ENCODE measurements at regions not wholly inside any gene's neighbourhood (a gene's known extent, or its start where the extent isn't known, plus 50 kb on each side); places are given as distances from the start of the nearest gene placed in this dataset.

- TF ChIP-seq ARID4B (CRISPR knock-in tag; IDR thresholded peaks at IDR 0.05; ENCODE audit: borderline replicate concordance), result no peak
- TF ChIP-seq NFYB (CRISPR knock-in tag; conservative IDR thresholded peaks at IDR 0.05; ENCODE audit: low read depth), result no peak
These were observed 609.8 kb upstream of the GALNTL6 start (continued) for GRCh38 chr4:171203425-171203824.

- H3K4me3 Mint-ChIP-seq, result no peak overlapping the region
- no peaks in the 10 kb centered on the region for H3K9me3 Mint-ChIP-seq
- no peaks in the 10 kb centered on the region for H3K27me3 Mint-ChIP-seq (ENCODE audit: low read depth)
- DNase-seq (ENCODE audit: low spot score) (no peak), ATAC-seq (no peak)
- no peaks in the 10 kb centered on the region for H3K36me3 Mint-ChIP-seq
- no peak overlapping the region for H3K27ac Mint-ChIP-seq
- TF ChIP-seq RORB (CRISPR knock-in tag; IDR thresholded peaks at IDR 0.05) (no peak), ZNF138 (CRISPR knock-in tag; conservative IDR thresholded peaks at IDR 0.05) (no peak), HMGXB4 (CRISPR knock-in tag; IDR thresholded peaks at IDR 0.05) (no peak), ZNF512 (CRISPR knock-in tag; IDR thresholded peaks at IDR 0.05; ENCODE audit: borderline replicate concordance) (no peak), PRRX2 (CRISPR knock-in tag; IDR thresholded peaks at IDR 0.05) (no peak), ATF3 (CRISPR knock-in tag; conservative IDR thresholded peaks at IDR 0.05) (no peak), CBFB (CRISPR knock-in tag; IDR thresholded peaks at IDR 0.05; ENCODE audit: low read depth) (no peak), NFATC4 (CRISPR knock-in tag; IDR thresholded peaks at IDR 0.05) (no peak), ZNF121 (CRISPR knock-in tag; IDR thresholded peaks at IDR 0.05) (no peak), NFYB (CRISPR knock-in tag; conservative IDR thresholded peaks at IDR 0.05; ENCODE audit: low read depth) (no peak), E2F1 (CRISPR knock-in tag; IDR thresholded peaks at IDR 0.05) (no peak), MAX (CRISPR knock-in tag; IDR thresholded peaks at IDR 0.05) (no peak), JUN (CRISPR knock-in tag; IDR thresholded peaks at IDR 0.05) (no peak), ARID4B (CRISPR knock-in tag; IDR thresholded peaks at IDR 0.05; ENCODE audit: borderline replicate concordance) (no peak), CREB1 (CRISPR knock-in tag; IDR thresholded peaks at IDR 0.05) (no peak), IRF1 (CRISPR knock-in tag; IDR thresholded peaks at IDR 0.05) (no peak)
- ChIA-PET CTCF (no interaction called here), POLR2A (no interaction called here)
- peaks cover 8% of the 10 kb centered on the region for H3K4me1 Mint-ChIP-seq
These were observed 610.3 kb upstream of the GALNTL6 start for GRCh38 chr4:171202908-171203307.
